ENCODE measurements at regions not wholly inside any gene's neighbourhood (a gene's known extent, or its start where the extent isn't known, plus 50 kb on each side); places are given as distances from the start of the nearest gene placed in this dataset.

DNA sequence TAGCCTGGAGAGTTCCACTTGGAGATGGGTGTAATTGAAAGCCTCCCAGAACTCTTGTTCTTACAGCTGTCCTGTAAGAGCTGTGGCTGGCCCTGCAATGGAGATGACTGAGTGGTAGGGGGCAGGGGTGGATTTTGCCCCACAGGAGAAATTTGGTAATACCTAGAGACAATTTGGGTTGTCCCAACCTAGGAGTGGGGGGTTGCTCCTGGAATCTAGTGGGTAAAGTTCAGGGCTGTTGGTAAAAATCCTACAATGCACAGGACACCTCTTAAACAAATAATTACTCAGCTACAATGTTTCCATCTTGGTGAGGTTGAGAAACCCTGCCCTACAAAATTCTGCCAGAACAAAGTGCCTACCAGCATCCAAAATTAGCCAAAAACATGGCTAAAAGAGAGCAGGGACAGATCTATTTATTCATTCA, 181.1 kb upstream of the SH3BP4 start:
- Histone ChIP-seq H3K9ac (ENCODE audit: low read length) (no peak overlapping the region), H3F3A (ENCODE audit: insufficient read depth, low read length, poor library complexity, severe bottlenecking) (no peaks in the 10 kb centered on the region)

DNA sequence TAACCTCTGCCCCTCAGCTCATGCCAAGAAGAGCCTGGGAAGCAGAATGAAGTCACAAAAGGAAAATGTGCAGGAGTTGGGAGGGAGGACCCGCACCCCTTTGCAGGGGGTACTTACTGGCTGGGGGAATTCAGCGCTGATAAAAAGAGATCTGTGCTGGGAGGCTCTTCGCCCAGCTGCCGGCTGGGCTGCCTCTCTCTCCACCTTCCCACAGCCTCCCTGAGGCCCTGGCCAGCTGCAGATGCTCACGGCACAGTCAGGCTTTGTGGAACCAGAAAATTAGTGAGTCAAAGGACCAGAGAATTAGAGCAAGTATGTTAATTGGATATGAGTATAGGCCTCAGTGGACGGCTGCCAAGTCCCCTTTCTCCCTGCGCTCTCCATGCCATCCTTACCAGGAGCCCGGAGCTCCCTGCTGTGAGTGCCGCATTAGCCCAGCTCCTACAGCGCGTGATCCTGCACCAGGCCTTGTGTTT, 181.7 kb upstream of the SH3BP4 start:
- no peak overlapping the region for H3K27ac ChIP-seq (ENCODE audit: low read length)
- no peak overlapping the region for H3K4me2 ChIP-seq (ENCODE audit: low read length)
- no peak overlapping the region for H3K9ac ChIP-seq (ENCODE audit: low read length)

More for the DNA sequence above, 181.1 kb upstream of the SH3BP4 start:
- H3K36me3 ChIP-seq (ENCODE audit: insufficient read depth, low read length) = no peaks in the 10 kb centered on the region
- H3K27ac ChIP-seq (ENCODE audit: low read length) = no peak overlapping the region
- H3K27me3 ChIP-seq (ENCODE audit: insufficient read depth, low read depth, low read length) = no peaks in the 10 kb centered on the region
- H3K9me2 ChIP-seq (ENCODE audit: insufficient read depth, low read length) = no peaks in the 10 kb centered on the region
- TF ChIP-seq, protein P1, sequence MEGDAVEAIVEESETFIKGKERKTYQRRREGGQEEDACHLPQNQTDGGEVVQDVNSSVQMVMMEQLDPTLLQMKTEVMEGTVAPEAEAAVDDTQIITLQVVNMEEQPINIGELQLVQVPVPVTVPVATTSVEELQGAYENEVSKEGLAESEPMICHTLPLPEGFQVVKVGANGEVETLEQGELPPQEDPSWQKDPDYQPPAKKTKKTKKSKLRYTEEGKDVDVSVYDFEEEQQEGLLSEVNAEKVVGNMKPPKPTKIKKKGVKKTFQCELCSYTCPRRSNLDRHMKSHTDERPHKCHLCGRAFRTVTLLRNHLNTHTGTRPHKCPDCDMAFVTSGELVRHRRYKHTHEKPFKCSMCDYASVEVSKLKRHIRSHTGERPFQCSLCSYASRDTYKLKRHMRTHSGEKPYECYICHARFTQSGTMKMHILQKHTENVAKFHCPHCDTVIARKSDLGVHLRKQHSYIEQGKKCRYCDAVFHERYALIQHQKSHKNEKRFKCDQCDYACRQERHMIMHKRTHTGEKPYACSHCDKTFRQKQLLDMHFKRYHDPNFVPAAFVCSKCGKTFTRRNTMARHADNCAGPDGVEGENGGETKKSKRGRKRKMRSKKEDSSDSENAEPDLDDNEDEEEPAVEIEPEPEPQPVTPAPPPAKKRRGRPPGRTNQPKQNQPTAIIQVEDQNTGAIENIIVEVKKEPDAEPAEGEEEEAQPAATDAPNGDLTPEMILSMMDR (IDR thresholded peaks at IDR 0.05; ENCODE audit: poor library complexity, severe bottlenecking) = no peak
- TF ChIP-seq EP300 (conservative IDR thresholded peaks at IDR 0.05; ENCODE audit: poor library complexity, severe bottlenecking) (no peak), TAF1 (IDR thresholded peaks at IDR 0.05; ENCODE audit: low read depth) (no peak), EZH2 (IDR thresholded peaks at IDR 0.05; ENCODE audit: borderline replicate concordance, insufficient read depth, low read length, poor library complexity, severe bottlenecking) (no peak), MXI1 (conservative IDR thresholded peaks at IDR 0.05; ENCODE audit: poor library complexity, severe bottlenecking) (no peak), SMC3 (conservative IDR thresholded peaks at IDR 0.05; ENCODE audit: poor library complexity) (no peak), POLR2AphosphoS5 (IDR thresholded peaks at IDR 0.05) (no peak), RAD21 (conservative IDR thresholded peaks at IDR 0.05) (no peak)
- TF ChIP-seq, protein P2, sequence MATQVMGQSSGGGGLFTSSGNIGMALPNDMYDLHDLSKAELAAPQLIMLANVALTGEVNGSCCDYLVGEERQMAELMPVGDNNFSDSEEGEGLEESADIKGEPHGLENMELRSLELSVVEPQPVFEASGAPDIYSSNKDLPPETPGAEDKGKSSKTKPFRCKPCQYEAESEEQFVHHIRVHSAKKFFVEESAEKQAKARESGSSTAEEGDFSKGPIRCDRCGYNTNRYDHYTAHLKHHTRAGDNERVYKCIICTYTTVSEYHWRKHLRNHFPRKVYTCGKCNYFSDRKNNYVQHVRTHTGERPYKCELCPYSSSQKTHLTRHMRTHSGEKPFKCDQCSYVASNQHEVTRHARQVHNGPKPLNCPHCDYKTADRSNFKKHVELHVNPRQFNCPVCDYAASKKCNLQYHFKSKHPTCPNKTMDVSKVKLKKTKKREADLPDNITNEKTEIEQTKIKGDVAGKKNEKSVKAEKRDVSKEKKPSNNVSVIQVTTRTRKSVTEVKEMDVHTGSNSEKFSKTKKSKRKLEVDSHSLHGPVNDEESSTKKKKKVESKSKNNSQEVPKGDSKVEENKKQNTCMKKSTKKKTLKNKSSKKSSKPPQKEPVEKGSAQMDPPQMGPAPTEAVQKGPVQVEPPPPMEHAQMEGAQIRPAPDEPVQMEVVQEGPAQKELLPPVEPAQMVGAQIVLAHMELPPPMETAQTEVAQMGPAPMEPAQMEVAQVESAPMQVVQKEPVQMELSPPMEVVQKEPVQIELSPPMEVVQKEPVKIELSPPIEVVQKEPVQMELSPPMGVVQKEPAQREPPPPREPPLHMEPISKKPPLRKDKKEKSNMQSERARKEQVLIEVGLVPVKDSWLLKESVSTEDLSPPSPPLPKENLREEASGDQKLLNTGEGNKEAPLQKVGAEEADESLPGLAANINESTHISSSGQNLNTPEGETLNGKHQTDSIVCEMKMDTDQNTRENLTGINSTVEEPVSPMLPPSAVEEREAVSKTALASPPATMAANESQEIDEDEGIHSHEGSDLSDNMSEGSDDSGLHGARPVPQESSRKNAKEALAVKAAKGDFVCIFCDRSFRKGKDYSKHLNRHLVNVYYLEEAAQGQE (IDR thresholded peaks at IDR 0.05; ENCODE audit: borderline replicate concordance) = no peak
- H4K20me1 ChIP-seq (ENCODE audit: insufficient read depth) = no peaks in the 10 kb centered on the region
- H2AFZ ChIP-seq (ENCODE audit: low read depth, low read length) = no peak overlapping the region
- H3K4me2 ChIP-seq (ENCODE audit: low read length) = no peak overlapping the region
- H3K9me3 ChIP-seq (ENCODE audit: low read length) = no peaks in the 10 kb centered on the region
- no peaks in the 10 kb centered on the region for H3K79me2 ChIP-seq (replicated peaks; ENCODE audit: insufficient read depth, low read length)
- H3K4me3 ChIP-seq (ENCODE audit: low read length) = no peak overlapping the region

More for the DNA sequence above, 181.7 kb upstream of the SH3BP4 start:
- Histone ChIP-seq H3K9me2 (ENCODE audit: insufficient read depth, low read length) (no peaks in the 10 kb centered on the region), H2AFZ (ENCODE audit: low read depth, low read length) (no peak overlapping the region), H3K9me3 (ENCODE audit: low read length) (no peaks in the 10 kb centered on the region), H3K79me2 (replicated peaks; ENCODE audit: insufficient read depth, low read length) (no peaks in the 10 kb centered on the region), H4K20me1 (ENCODE audit: insufficient read depth) (no peaks in the 10 kb centered on the region), H3K4me3 (ENCODE audit: low read length) (no peak overlapping the region), H3F3A (ENCODE audit: insufficient read depth, low read length, poor library complexity, severe bottlenecking) (no peaks in the 10 kb centered on the region), H3K27me3 (ENCODE audit: insufficient read depth, low read depth, low read length) (no peaks in the 10 kb centered on the region), H3K36me3 (ENCODE audit: insufficient read depth, low read length) (no peaks in the 10 kb centered on the region)
- TF ChIP-seq, protein P2 (IDR thresholded peaks at IDR 0.05; ENCODE audit: borderline replicate concordance) = no peak
- no peak for TF ChIP-seq POLR2AphosphoS5 (IDR thresholded peaks at IDR 0.05)
- no peak for TF ChIP-seq SMC3 (conservative IDR thresholded peaks at IDR 0.05; ENCODE audit: poor library complexity)
- no peak for TF ChIP-seq EP300 (conservative IDR thresholded peaks at IDR 0.05; ENCODE audit: poor library complexity, severe bottlenecking)
- TF ChIP-seq, protein P1 (IDR thresholded peaks at IDR 0.05; ENCODE audit: poor library complexity, severe bottlenecking) = no peak
- no peak for TF ChIP-seq TAF1 (IDR thresholded peaks at IDR 0.05; ENCODE audit: low read depth)
- TF ChIP-seq EZH2 (IDR thresholded peaks at IDR 0.05; ENCODE audit: borderline replicate concordance, insufficient read depth, low read length, poor library complexity, severe bottlenecking) = no peak
- no peak for TF ChIP-seq RAD21 (conservative IDR thresholded peaks at IDR 0.05)
